Stimulated activated naive CD4-positive, alpha-beta T cell (primary cell): ENCODE measurements at regions not wholly inside any gene's neighbourhood (a gene's known extent, or its start where the extent isn't known, plus 50 kb on each side); places are given as distances from the start of the nearest gene placed in this dataset.
"Not testable (repeated sequence)": the region's sequence is repeated elsewhere in the genome, so short reads cannot be mapped to it uniquely, and the experiment has no call there.

Source experiments
- DNase-seq, 6 experiments: peaks; one replicate each; lab custom pipeline; 2025; lab: John Stamatoyannopoulos, UW

GRCh38 chr21:15311510-15311909 is 246.7 kb upstream of the NRIP1 start:
- no peak for DNase-seq

GRCh38 chr21:15317034-15317433 is 252.2 kb upstream of the NRIP1 start:
- DNase-seq: not testable (repeated sequence)

DNA sequence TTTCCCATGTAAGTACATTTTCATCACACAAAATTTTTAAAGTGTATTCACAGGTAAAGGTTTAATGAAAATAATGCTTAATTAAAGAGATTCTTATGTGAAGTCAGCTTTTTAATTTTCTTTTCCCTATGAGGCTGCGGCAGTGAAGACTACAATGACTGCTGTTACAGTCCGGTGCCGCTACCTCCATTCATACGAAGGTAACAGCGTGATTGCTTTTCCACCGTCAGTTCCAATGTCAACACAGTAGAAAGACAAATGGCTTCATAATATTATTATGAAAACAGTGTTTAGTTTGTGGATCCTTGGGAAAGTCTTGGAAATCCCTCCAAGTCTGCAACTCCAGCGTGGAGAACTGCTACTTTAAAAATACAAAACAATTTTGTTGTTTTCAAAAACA is 254.9 kb upstream of the NRIP1 start:
- no peak for DNase-seq

DNA sequence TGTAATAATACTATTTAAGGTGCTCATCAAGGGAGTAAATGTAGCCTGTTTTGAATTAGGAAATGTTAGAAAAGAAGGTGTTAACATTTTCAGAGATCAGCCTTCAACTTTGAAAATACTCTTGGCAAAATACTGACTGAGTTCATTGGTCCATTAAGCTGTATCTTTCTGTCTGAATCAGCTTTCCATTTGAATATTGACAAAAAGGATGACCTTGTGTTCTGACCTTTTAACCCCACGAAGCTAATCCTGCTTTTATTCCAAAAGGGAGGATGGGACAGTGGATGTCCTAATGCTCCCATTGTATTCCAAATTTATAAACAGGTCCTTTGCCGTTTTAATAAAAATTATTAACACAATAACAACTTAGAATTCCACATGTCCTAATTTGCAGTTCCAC is 259.7 kb upstream of the NRIP1 start:
- DNase-seq: no peak

- DNase-seq: no peak
These were observed 261.4 kb upstream of the NRIP1 start for GRCh38 chr21:15326032-15326867.

DNA sequence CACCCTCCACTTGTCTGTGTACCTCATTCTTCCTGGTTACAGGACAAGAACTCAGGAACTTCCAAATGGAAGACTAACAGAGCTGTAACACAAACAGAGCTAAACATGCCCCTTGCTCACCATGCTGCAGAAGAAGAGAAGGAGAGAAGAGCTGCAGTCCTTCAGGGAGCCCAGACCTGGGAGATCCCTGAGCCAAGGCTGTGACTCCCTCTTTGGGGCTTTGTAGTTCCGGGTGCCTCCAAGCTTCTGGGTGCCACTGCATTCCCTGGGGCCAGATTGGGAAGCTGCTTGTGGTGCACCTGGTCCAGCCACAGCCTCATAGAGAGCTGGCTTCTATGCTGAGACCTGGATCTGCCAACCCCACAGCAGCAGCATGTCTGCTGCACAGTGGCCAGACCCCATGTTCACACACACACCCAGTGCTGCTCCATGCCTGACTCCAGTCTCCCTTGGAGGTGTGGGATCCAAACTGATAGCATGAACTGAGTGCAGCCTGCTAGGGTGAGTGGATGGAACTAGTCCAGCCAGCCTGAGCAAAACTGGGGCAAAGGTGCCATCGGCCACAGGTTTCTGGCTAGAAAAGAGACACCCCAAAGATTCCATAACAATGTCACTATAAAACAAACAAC is 263.0 kb upstream of the NRIP1 start:
- no peak for DNase-seq

- DNase-seq: no peak
These were observed 264.4 kb upstream of the NRIP1 start for GRCh38 chr21:15329191-15329590.

DNA sequence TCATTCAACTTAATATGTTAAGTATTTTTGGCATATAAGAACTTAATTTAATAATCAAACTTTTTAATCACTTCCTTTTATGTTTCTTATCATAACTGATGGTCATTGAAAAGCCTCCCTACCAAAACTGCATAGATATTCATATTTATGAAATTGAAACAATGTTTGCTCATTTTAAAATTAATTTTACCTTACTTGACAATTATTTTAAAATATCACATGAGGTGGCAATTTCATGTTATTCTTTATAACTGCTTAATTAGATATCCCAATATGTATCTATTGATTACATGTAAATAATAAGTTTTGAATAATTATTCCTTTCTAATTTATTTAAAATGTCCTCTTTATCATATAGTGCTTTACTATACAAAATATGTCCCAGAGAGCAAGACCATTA is 266.1 kb upstream of the NRIP1 start:
- no peak for DNase-seq

- DNase-seq: no peak
These were observed 267.8 kb upstream of the NRIP1 start for GRCh38 chr21:15332572-15332971.

DNA sequence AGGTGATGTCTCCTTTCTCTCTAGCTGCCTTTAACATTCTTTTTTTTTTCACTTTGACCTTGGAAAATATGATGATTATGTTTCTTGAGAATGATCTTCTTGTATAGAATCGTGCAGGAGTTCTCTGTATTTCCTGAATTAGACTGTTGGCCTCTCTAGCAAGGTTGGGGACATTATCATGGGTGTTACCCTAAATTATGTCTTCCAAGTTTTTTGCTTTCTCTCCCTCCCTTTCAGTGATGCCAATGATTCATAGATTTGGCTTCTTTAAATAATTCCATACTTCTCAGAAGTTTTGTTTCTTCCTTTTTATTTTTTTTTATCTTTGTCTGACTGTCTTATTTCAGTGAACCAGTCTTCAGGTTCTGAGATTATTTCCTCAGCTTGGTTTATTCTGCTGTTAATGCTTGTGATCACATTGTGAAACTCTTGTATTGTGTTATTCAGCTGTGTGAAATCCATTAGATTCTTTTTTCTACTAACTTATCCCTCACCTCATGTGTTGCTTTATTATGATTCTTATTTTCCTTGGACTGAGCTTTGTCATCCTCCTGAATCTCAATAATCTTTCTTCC is 268.4 kb upstream of the NRIP1 start:
- no peak for DNase-seq

DNA sequence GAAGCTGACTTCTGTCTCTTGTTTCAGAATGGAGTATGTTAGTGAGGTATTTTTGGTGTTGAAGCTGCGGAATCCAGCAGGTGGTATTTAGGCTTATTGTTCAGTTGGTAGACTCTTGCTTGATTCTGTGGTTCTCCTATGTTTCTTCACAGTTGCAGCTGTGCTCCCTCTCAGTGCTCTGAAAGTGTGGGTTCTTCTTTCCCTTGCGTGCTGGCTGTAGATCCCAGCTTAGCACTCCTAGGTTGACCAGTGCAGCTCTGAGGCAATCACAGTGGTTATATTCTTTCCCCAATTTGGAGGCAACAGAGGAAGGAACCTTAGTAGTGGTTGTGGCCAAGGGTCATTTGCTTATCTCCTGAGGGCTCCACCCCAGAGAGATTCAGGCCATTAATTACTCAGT is 269.2 kb upstream of the NRIP1 start:
- no peak for DNase-seq

- DNase-seq: no peak
These were observed 278.3 kb upstream of the NRIP1 start for GRCh38 chr21:15343066-15343465.

GRCh38 chr21:15352009-15352408 is 287.2 kb upstream of the NRIP1 start:
- DNase-seq: no peak

DNA sequence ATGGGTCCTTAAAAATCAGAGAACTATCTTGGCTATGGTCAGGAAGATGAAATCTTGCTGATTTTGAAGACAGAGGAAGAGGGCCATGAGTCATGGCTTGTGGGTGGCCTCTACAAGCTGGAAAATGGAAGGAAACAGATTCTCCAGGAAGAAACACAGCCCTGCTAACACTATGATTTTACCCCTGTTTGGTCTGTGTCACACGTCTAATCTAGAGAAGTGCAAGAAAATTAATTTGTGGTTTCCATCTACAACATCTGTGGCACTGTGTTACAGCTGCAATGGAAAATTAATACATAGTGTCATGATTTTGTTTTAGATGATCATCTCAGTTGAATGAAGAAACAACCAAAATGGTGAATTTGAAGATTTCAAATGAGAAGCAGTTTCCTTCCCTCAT is 288.7 kb upstream of the NRIP1 start:
- no peak for DNase-seq

DNA sequence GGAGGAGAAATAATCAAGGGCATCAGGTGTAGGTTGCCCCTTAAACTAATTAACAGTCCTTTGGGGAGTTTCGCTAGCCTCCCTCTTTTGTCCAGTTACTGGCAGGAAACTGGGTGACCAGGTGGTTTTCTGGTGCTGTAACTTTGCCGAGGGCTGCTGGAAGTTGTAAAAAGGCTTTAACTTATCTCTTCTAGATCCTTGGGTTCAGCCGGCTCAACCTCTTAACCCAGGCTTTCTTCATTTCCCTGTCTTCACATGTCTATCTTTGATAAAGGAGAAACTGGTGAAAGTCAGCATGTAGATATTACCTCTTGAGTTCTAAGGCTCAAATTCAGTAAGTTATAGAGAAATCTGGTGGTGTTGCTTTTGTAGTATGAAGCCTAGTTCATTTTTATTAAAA is 289.7 kb upstream of the NRIP1 start:
- no peak for DNase-seq

DNA sequence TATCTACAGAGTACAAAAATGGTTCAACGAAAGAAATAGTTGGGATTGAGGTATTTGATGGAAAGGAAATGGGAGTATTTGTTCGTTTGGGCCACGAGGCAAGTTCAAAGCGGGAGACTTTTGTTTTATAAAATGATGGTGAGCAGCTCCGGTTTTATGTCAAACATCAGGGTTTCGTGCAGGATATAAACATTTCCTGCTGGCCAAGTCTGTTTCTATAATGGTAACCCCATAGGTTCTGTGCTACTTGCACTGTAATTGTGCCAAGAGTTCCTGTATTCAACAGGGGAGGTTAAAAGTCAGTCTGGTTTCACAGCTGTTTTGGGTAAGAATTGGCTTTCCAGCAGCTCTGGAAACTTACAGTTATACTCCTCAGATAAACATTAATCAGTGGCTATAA is 290.3 kb upstream of the NRIP1 start:
- no peak for DNase-seq

DNA sequence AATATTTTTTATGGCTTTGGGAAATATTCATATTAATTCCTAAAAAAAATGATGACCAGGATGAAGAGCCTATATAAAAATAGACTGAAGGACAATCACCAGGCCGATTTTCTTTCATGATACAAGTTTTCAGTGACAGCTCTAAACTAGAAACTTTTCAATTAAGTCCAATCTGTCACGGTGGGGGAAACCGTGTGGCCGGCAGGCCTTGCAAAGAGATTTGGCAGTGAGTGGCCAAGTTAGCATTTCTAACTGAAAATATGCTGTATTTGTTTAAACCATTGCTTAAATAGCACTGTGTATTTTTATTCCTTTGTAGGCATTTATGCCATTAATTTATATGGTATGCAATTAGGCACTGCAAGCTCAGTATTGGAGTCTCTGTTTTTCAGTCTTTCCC is 294.5 kb upstream of the NRIP1 start:
- no peak for DNase-seq

- no peak for DNase-seq
These were observed 297.7 kb upstream of the NRIP1 start for GRCh38 chr21:15362458-15362857.

DNA sequence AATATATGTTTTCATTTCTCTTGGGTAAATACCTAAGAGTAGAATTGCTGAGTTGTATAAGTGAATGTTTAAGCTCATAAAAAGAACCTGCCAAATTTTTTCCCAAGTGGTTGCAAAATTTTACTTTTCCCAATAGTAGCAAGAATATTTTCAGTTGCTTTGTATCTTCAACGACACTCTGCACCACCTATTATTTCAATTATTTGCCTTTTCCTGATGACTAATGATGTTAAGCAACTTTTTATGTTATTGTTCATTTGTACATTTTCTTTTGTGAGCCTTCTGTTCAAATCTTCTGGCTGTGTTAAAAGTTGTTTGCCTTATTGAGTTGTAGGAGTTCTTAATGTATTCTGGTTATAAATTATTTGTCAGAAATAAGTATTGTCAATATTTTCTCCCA is 299.1 kb upstream of the NRIP1 start:
- no peak for DNase-seq

DNA sequence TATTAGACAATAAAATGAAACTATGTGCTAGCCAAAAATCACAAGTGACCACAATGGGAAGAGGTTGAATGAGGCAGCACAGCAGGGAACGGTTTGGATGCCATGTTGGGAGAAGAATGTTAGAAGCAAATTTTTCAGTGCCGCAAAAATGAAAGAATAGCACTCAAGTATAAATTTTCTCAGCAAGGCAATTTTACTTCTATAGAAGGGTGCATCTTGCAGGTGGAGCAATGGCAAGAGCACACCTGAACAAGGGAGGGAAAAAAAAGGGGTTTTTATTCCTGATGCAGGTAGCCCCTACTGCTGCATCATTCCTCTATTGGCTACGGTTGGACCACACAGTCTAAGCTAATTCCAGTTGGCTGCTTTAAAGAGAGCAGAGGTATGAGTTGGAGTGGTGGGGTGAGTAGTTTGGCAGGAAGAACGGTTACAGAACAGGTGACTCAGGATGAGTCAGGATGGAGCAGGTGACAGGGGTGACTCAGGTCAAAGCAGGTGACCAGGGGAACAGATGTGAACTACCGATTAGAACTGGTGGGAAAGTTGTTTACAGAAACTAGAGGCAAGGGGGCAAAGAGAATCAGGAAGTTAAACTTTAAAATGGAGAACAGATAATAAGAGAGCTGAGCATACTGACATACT is 301.1 kb upstream of the NRIP1 start:
- DNase-seq: no peak

DNA sequence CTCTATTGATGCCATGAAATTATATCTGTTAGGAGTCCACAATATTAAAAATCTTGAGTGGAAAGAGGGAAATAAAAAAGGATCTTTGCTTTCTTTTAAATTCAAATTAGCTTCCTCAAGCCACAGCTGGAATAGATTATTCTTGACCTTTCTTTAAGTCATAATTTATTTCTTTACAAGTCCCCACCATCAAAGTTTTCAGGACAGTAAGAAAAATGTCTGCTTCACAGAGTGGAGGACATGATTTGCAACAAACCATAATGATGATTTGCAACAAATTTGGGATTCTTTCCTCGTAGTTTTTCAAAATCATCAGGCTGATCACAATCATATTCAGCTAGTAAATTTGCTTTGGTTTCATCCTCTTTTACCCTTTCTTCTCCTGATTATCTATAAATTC is 301.8 kb upstream of the NRIP1 start:
- no peak for DNase-seq

DNA sequence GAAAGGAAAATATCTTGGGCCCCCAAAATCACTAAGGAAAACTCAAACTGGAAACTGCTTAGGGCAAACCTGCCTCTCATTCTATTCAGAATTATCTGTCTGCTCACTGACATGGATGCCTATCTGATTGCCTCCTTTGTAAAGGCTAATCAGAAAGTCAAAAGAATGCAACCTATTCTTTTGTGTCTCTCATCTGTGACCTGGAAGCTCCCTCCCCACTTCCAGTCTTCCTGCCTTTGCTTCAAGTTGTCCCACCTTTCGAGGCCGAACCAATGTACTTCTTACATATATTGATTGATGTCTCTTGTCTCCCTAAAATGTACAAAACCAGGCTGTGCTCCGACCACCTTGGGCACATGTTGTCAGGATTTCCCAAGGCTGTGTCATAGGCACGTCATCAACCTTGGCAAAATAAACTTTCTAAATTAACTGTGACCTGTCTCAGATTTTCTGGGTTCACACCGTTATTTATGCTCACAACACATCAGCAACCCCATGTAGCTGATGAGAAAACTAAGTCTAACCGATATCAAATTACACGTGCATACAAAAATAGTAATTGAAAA is 302.3 kb upstream of the NRIP1 start:
- DNase-seq: no peak
